Mesendoderm (in vitro differentiated cells): ENCODE measurements at regions not wholly inside any gene's neighbourhood (a gene's known extent, or its start where the extent isn't known, plus 50 kb on each side); places are given as distances from the start of the nearest gene placed in this dataset.

Experiments used
- DNase-seq: peaks from one replicate; pipeline ENCODE4 v3.0.0; 2013
- H2AK5ac ChIP-seq: 2 replicates; pipeline ENCODE4 v1.6.1; 2013; ENCODE audit warnings: low read length, inconsistent platforms
- H2BK120ac ChIP-seq: 2 replicates; pipeline ENCODE4 v1.6.1; 2013; ENCODE audit warnings: low read depth, mild to moderate bottlenecking, low read length, moderate library complexity, mixed read lengths
- H2BK15ac ChIP-seq: replicated peaks from 2 replicates; pipeline ENCODE4 v1.6.1; 2013; ENCODE audit warnings: low read depth, mild to moderate bottlenecking, moderate library complexity
- H2BK5ac ChIP-seq: 2 replicates; pipeline ENCODE4 v1.6.1; 2013; ENCODE audit warnings: low read length, inconsistent platforms
- H3K18ac ChIP-seq: 2 replicates; pipeline ENCODE4 v1.6.1; 2013; ENCODE audit warnings: mild to moderate bottlenecking, low read length, mixed read lengths
- H3K23ac ChIP-seq: one replicate; pipeline ENCODE4 v1.6.1; 2013; ENCODE audit warnings: low read length
- H3K27ac ChIP-seq: 2 replicates; pipeline ENCODE4 v1.5.1; 2013; ENCODE audit warnings: low read depth, mild to moderate bottlenecking, inconsistent platforms, low read length, moderate library complexity
- H3K27me3 ChIP-seq: 2 replicates; pipeline ENCODE4 v1.6.1; 2013; ENCODE audit warnings: low read length, control low read depth, mild to moderate bottlenecking, inconsistent platforms; ENCODE audit not compliant: insufficient read depth, poor library complexity
- H3K36me3 ChIP-seq: 2 replicates; pipeline ENCODE4 v1.6.1; 2013; ENCODE audit warnings: low read length, inconsistent platforms; ENCODE audit not compliant: control insufficient read depth, insufficient read depth
- H3K4ac ChIP-seq: one replicate; pipeline ENCODE4 v1.6.1; 2013; ENCODE audit warnings: low read depth, mild to moderate bottlenecking, low read length, moderate library complexity
- H3K4me1 ChIP-seq: 2 replicates; pipeline ENCODE4 v1.6.1; 2013; ENCODE audit warnings: low read depth, low read length, inconsistent platforms; ENCODE audit not compliant: control insufficient read depth
- H3K4me2 ChIP-seq: 2 replicates; pipeline ENCODE4 v1.6.1; 2013; ENCODE audit warnings: low read length
- H3K4me3 ChIP-seq: 2 replicates; pipeline ENCODE4 v1.5.1; 2013; ENCODE audit warnings: mild to moderate bottlenecking, low read length
- H3K56ac ChIP-seq: one replicate; pipeline ENCODE4 v1.6.1; 2013; ENCODE audit warnings: low read length
- H3K79me1 ChIP-seq: 2 replicates; pipeline ENCODE4 v1.6.1; 2013; ENCODE audit warnings: low read length, inconsistent platforms
- H3K79me2 ChIP-seq: 2 replicates; pipeline ENCODE4 v1.6.1; 2013; ENCODE audit warnings: mild to moderate bottlenecking, low read length; ENCODE audit not compliant: control insufficient read depth, insufficient read depth
- H3K9ac ChIP-seq: 2 replicates; pipeline ENCODE4 v1.6.1; 2013; ENCODE audit warnings: low read length, inconsistent platforms
- H4K5ac ChIP-seq: one replicate; pipeline ENCODE4 v1.6.1; 2013; ENCODE audit warnings: low read length
- H4K8ac ChIP-seq: one replicate; pipeline ENCODE4 v1.6.1; 2013; ENCODE audit warnings: low read depth, mild to moderate bottlenecking, control low read depth, low read length, moderate library complexity
- WGBS: extraction: QIAGEN DNeasy Blood & Tissue Kit; methylation state at CpG from one replicate; pipeline ENCODE4 v1.1.7; 2013; ENCODE audit warnings: low lambda C conversion rate, missing lambda C conversion rate; ENCODE audit not compliant: insufficient coverage; ENCODE audit errors: extremely low coverage; 5-methylcytosine and 5-hydroxymethylcytosine counted together

GRCh38 chr15:97501291-97501690 is 459.2 kb upstream of the ARRDC4 start:
- Histone ChIP-seq H2BK15ac (no peak overlapping the region), H3K36me3 (no peaks in the 10 kb centered on the region), H3K4me3 (no peak overlapping the region), H3K4ac (no peak overlapping the region), H3K4me2 (no peak overlapping the region), H2BK5ac (no peak overlapping the region), H3K79me1 (no peaks in the 10 kb centered on the region), H3K23ac (no peak overlapping the region), H4K5ac (no peak overlapping the region), H2AK5ac (no peak overlapping the region), H3K27me3 (no peaks in the 10 kb centered on the region), H3K27ac (no peak overlapping the region), H3K18ac (no peak overlapping the region), H2BK120ac (no peak overlapping the region), H3K56ac (no peak overlapping the region), H3K9ac (no peak overlapping the region), H3K79me2 (no peaks in the 10 kb centered on the region), H4K8ac (no peak overlapping the region), H3K4me1 (no peaks in the 10 kb centered on the region)
- no peak for DNase-seq
- WGBS: no CpG with 5 or more reads among the region's 1 CpG

- Histone ChIP-seq H3K36me3 (no peaks in the 10 kb centered on the region), H3K18ac (no peak overlapping the region), H3K4me3 (no peak overlapping the region), H3K27me3 (no peaks in the 10 kb centered on the region), H3K9ac (no peak overlapping the region), H3K4me1 (no peaks in the 10 kb centered on the region), H2AK5ac (no peak overlapping the region), H2BK120ac (no peak overlapping the region), H3K27ac (no peak overlapping the region), H3K79me1 (no peaks in the 10 kb centered on the region), H4K8ac (no peak overlapping the region), H3K4ac (no peak overlapping the region), H4K5ac (no peak overlapping the region), H3K23ac (no peak overlapping the region), H3K4me2 (no peak overlapping the region), H2BK5ac (no peak overlapping the region), H2BK15ac (no peak overlapping the region), H3K79me2 (no peaks in the 10 kb centered on the region), H3K56ac (no peak overlapping the region)
- WGBS: no CpG with 5 or more reads among the region's 2 CpGs
- no peak for DNase-seq
These were observed 458.5 kb upstream of the ARRDC4 start for GRCh38 chr15:97502038-97502437.

GRCh38 chr15:97504031-97504792 is 456.3 kb upstream of the ARRDC4 start:
- Histone ChIP-seq H3K18ac (no peak overlapping the region), H2AK5ac (no peak overlapping the region), H3K4me3 (no peak overlapping the region), H4K8ac (no peak overlapping the region), H3K79me1 (no peaks in the 10 kb centered on the region), H3K4me1 (no peaks in the 10 kb centered on the region), H3K27me3 (no peaks in the 10 kb centered on the region), H3K79me2 (no peaks in the 10 kb centered on the region), H3K36me3 (no peaks in the 10 kb centered on the region), H3K23ac (no peak overlapping the region), H4K5ac (no peak overlapping the region), H2BK120ac (no peak overlapping the region), H3K9ac (no peak overlapping the region), H3K4ac (no peak overlapping the region), H3K56ac (no peak overlapping the region), H3K4me2 (no peak overlapping the region), H3K27ac (no peak overlapping the region), H2BK5ac (no peak overlapping the region), H2BK15ac (no peak overlapping the region)
- DNase-seq: peak; percentile 44
- no CpG with 5 or more reads among the region's 6 CpGs for whole genome bisulfite sequencing

- Histone ChIP-seq H3K9ac (no peak overlapping the region), H4K8ac (no peak overlapping the region), H2AK5ac (no peak overlapping the region), H2BK120ac (no peak overlapping the region), H3K4me2 (no peak overlapping the region), H3K18ac (no peak overlapping the region), H3K79me1 (no peaks in the 10 kb centered on the region), H3K79me2 (no peaks in the 10 kb centered on the region), H2BK5ac (no peak overlapping the region), H3K56ac (no peak overlapping the region), H3K4ac (no peak overlapping the region), H3K27me3 (no peaks in the 10 kb centered on the region), H3K4me3 (no peak overlapping the region), H4K5ac (no peak overlapping the region), H3K27ac (no peak overlapping the region), H3K4me1 (no peaks in the 10 kb centered on the region), H3K36me3 (no peaks in the 10 kb centered on the region), H3K23ac (no peak overlapping the region), H2BK15ac (no peak overlapping the region)
- WGBS: no CpG with 5 or more reads among the region's 2 CpGs
- no peak for DNase-seq
These were observed 442.8 kb upstream of the ARRDC4 start for GRCh38 chr15:97517737-97518136.

GRCh38 chr15:97520689-97521088 is 439.8 kb upstream of the ARRDC4 start:
- no peaks in the 10 kb centered on the region for H3K79me2 ChIP-seq
- no peaks in the 10 kb centered on the region for H3K27me3 ChIP-seq
- no peaks in the 10 kb centered on the region for H3K4me1 ChIP-seq
- H2BK15ac ChIP-seq: no peak overlapping the region
- no peak overlapping the region for H3K27ac ChIP-seq
- no peak overlapping the region for H3K18ac ChIP-seq
- DNase-seq: no peak
- H3K4me2 ChIP-seq: no peak overlapping the region
- H3K4ac ChIP-seq: no peak overlapping the region
- H3K4me3 ChIP-seq: no peak overlapping the region
- H3K36me3 ChIP-seq: no peaks in the 10 kb centered on the region
- no peak overlapping the region for H3K56ac ChIP-seq
- H3K23ac ChIP-seq: no peak overlapping the region
- H4K5ac ChIP-seq: no peak overlapping the region
- H3K79me1 ChIP-seq: no peaks in the 10 kb centered on the region
- no peak overlapping the region for H2AK5ac ChIP-seq
- no peak overlapping the region for H3K9ac ChIP-seq
- WGBS: no CpG with 5 or more reads among the region's 4 CpGs
- no peak overlapping the region for H2BK5ac ChIP-seq
- H2BK120ac ChIP-seq: no peak overlapping the region
- no peak overlapping the region for H4K8ac ChIP-seq
